PC-9 (cell line): ENCODE measurements at regions not wholly inside any gene's neighbourhood (a gene's known extent, or its start where the extent isn't known, plus 50 kb on each side); places are given as distances from the start of the nearest gene placed in this dataset.

Experiments used
- EZH2 ChIP-seq: fragments of 200-600 bp; sonication (generic); IDR thresholded peaks from 2 replicates; pipeline ENCODE4 v1.8.0; 2017; ENCODE audit warnings: antibody characterized with exemption, low read depth
- TF ChIP-seq, protein P1 (sequence below): fragments of 200-600 bp; sonication (generic); conservative IDR thresholded peaks from 2 replicates; pipeline ENCODE4 v1.6.1; 2017; ENCODE audit warnings: mixed run types, antibody characterized with exemption, mild to moderate bottlenecking, moderate library complexity

DNA sequence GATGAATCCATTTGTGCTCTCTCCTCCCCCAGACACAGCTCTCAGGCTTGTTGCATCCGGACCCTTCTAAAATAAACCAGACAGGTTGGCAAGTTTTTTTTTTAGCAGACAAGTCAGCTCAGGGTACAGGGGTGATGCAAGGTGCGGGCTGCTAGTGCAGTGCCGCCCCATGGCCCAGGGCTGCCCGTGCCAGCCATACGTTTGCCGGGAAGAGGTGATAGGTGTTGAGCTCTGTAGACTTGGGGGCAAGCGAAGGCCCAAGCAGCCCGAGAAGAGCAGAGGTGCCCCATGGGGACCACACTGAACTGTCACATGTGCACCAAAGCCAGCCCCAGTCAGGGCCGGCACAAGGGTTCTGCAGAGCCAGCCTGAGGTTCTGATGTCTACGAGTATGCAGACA, 57.1 kb upstream of the PDSS1 start:
- no peak for TF ChIP-seq EZH2
- TF ChIP-seq, protein P1, sequence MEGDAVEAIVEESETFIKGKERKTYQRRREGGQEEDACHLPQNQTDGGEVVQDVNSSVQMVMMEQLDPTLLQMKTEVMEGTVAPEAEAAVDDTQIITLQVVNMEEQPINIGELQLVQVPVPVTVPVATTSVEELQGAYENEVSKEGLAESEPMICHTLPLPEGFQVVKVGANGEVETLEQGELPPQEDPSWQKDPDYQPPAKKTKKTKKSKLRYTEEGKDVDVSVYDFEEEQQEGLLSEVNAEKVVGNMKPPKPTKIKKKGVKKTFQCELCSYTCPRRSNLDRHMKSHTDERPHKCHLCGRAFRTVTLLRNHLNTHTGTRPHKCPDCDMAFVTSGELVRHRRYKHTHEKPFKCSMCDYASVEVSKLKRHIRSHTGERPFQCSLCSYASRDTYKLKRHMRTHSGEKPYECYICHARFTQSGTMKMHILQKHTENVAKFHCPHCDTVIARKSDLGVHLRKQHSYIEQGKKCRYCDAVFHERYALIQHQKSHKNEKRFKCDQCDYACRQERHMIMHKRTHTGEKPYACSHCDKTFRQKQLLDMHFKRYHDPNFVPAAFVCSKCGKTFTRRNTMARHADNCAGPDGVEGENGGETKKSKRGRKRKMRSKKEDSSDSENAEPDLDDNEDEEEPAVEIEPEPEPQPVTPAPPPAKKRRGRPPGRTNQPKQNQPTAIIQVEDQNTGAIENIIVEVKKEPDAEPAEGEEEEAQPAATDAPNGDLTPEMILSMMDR = no peak
